K562 (cell line): ENCODE measurements at regions not wholly inside any gene's neighbourhood (a gene's known extent, or its start where the extent isn't known, plus 50 kb on each side); places are given as distances from the start of the nearest gene placed in this dataset.

Source experiments
- ATAC-seq: fragments of 200-7000 bp; cut with Tn5 transposase; 3 replicates; pipeline ENCODE4 v1.9.1; 2020; ENCODE audit warnings: moderate library complexity
- BruUV-seq: library from RNA; stranded (reverse); fragments of 400-500 nt; replicated peaks from 2 replicates; lab custom pipeline; 2021; lab: Mats Ljungman, UMichigan
- CTCF ChIA-PET: fragments of 300-600 bp; formaldehyde crosslinking; extraction: SDS; loops from one replicate; lab custom pipeline; 2021; ENCODE audit warnings: low intra/inter-chr PET ratio; lab: Yijun Ruan, JAX
- POLR2A ChIA-PET: fragments of 300-600, 350-650 bp; sonication (Branson Sonifier 250); formaldehyde crosslinking; extraction: SDS; loops from one replicate; lab custom pipeline; 2021; ENCODE audit warnings: antibody characterized with exemption, inconsistent platforms; lab: Yijun Ruan, JAX
- DNase-seq, 4 experiments: peaks; one replicate each; pipeline versions ENCODE4 v3.0.0 to v3.0.0-alpha.2; 2011 to 2018; ENCODE audit warnings: low spot score in 3 of 4, mixed read lengths in 3 of 4; ENCODE audit errors: extremely low read depth in 1 of 4
- FAIRE-seq: peaks from 2 replicates; lab custom pipeline; 2011; peaks lifted over from hg19 to GRCh38; lab: Jason Lieb, UNC
- H2AFZ ChIP-seq: 2 replicates; pipeline ENCODE4 v1.6.0; 2011; ENCODE audit warnings: low read depth, low read length, control low read depth, inconsistent platforms
- H3K27ac ChIP-seq: fragments of 200-600 bp; 3 replicates; pipeline ENCODE4 v1.8.0; 2011; ENCODE audit warnings: low read depth, mild to moderate bottlenecking, control low read depth, inconsistent platforms, low read length, moderate library complexity, mixed read lengths; ENCODE audit errors: extremely low read depth
- H3K27me3 ChIP-seq, 2 experiments: fragments of 300-600 bp in 1 of 2; 2 replicates in 1 of 2; 3 replicates in 1 of 2; pipeline versions ENCODE4 v1.6.0 to v1.8.0; 2011; ENCODE audit warnings: inconsistent platforms in 2 of 2, low read length in 2 of 2, mild to moderate bottlenecking in 1 of 2, mixed read lengths in 1 of 2, moderate library complexity in 1 of 2; ENCODE audit not compliant: control insufficient read depth in 2 of 2, insufficient read depth in 2 of 2
- H3K36me3 ChIP-seq: fragments of 300-600 bp; 3 replicates; pipeline ENCODE4 v1.8.0; 2011; ENCODE audit warnings: mild to moderate bottlenecking, low read length, inconsistent platforms; ENCODE audit not compliant: control insufficient read depth, insufficient read depth
- H3K4me1 ChIP-seq, 2 experiments: fragments of 200-600 bp in 1 of 2; replicated peaks in 1 of 2; 2 replicates in 1 of 2; 3 replicates in 1 of 2; pipeline versions ENCODE4 v1.5.1 to v1.8.0; 2011; ENCODE audit warnings: inconsistent platforms in 2 of 2, low read length in 2 of 2, mild to moderate bottlenecking in 1 of 2, mixed read lengths in 1 of 2, moderate library complexity in 1 of 2; ENCODE audit not compliant: control insufficient read depth in 2 of 2, insufficient read depth in 2 of 2
- H3K4me2 ChIP-seq: 2 replicates; pipeline ENCODE4 v1.6.1; 2011; ENCODE audit warnings: low read length, control low read depth, inconsistent platforms, mixed read lengths; ENCODE audit not compliant: insufficient read depth
- H3K4me3 ChIP-seq: fragments of 200-600 bp; sonication (generic), shearing (Covaris generic); 2 replicates; pipeline ENCODE4 v1.5.1; 2016; ENCODE audit warnings: control low read depth, inconsistent platforms
- H3K79me2 ChIP-seq: fragments of 200-600 bp; 3 replicates; pipeline ENCODE4 v1.8.0; 2011; ENCODE audit warnings: low read length, inconsistent platforms; ENCODE audit not compliant: control insufficient read depth, insufficient read depth
- H3K9ac ChIP-seq, 2 experiments: 2 replicates each; pipeline versions ENCODE4 v1.6.0 to v1.6.1; 2011; ENCODE audit warnings: low read depth in 2 of 2, low read length in 2 of 2, control low read depth in 1 of 2, inconsistent platforms in 1 of 2, mild to moderate bottlenecking in 1 of 2, mixed read lengths in 1 of 2; ENCODE audit not compliant: insufficient read depth in 1 of 2
- H3K9me1 ChIP-seq: one replicate; pipeline ENCODE4 v1.6.0; 2011; ENCODE audit warnings: inconsistent platforms, mild to moderate bottlenecking, low read length, moderate library complexity; ENCODE audit not compliant: control insufficient read depth, insufficient read depth
- H3K9me3 ChIP-seq: replicated peaks from 2 replicates; pipeline ENCODE4 v1.5.1; 2011; ENCODE audit warnings: low read depth, low read length, inconsistent platforms; ENCODE audit not compliant: control insufficient read depth, insufficient read depth
- H4K20me1 ChIP-seq: replicated peaks from 2 replicates; pipeline ENCODE4 v1.6.1; 2011; ENCODE audit warnings: low read length, inconsistent platforms, mixed read lengths; ENCODE audit not compliant: control insufficient read depth, insufficient read depth
- MAFG ChIP-seq: fragments of 450-650 bp; conservative IDR thresholded peaks from 2 replicates; pipeline ENCODE4 v1.6.1; 2016; ENCODE audit warnings: missing genetic modification characterization, missing compliant biosample characterization
- YY1 ChIP-seq, 3 experiments: IDR thresholded peaks; 2 replicates each; pipeline ENCODE4 v1.6.1; 2011; ENCODE audit warnings: low read length in 2 of 3, mild to moderate bottlenecking in 2 of 3, moderate library complexity in 2 of 3, borderline replicate concordance in 1 of 3, control low read depth in 1 of 3, low read depth in 1 of 3; ENCODE audit not compliant: insufficient read depth in 3 of 3, insufficient replicate concordance in 2 of 3, control insufficient read depth in 1 of 3, insufficient read length in 1 of 3; ENCODE audit errors: extremely low read depth in 1 of 3
- ZNF175 ChIP-seq: fragments of 200-800 bp; sonication (Bioruptor generic); IDR thresholded peaks from 2 replicates; pipeline ENCODE4 v1.6.1; 2016; ENCODE audit warnings: low read depth, mild to moderate bottlenecking, missing genetic modification characterization, missing compliant biosample characterization
- ZNF780A ChIP-seq: fragments of 250-450 bp; sonication (Bioruptor Pico); IDR thresholded peaks from 2 replicates; pipeline ENCODE4 v1.5.0; 2021; ENCODE audit warnings: mild to moderate bottlenecking
- WGBS: fragments of 100-300 bp; shearing (Covaris generic); methylation state at CpG from one replicate; pipeline ENCODE4 v1.1.6; 2016; ENCODE audit warnings: low coverage, mixed read lengths; ENCODE audit not compliant: insufficient coverage; ENCODE audit errors: missing lambda C conversion rate; 5-methylcytosine and 5-hydroxymethylcytosine counted together
- in situ Hi-C: fragments of 300-500 bp; cut with MboI; formaldehyde crosslinking; loops from 4 replicates; pipeline ENCODE4 v1.15.0; 2018; ENCODE audit warnings: inconsistent platforms, mixed read lengths
- intact Hi-C: fragments of 100-400 bp; cut with micrococcal nuclease; formaldehyde crosslinking; loops from 2 replicates; pipeline ENCODE4 v1.14.2; 2022
- TF ChIP-seq, protein P1 (sequence below): fragments of 450-650 bp; IDR thresholded peaks from 2 replicates; pipeline ENCODE4 v1.6.1; 2016; ENCODE audit warnings: missing biosample characterization, missing genetic modification characterization
- TF ChIP-seq, protein P2 (sequence below): fragments of 450-650 bp; IDR thresholded peaks from 2 replicates; pipeline ENCODE4 v1.6.1; 2016; ENCODE audit warnings: low read depth

DNA sequence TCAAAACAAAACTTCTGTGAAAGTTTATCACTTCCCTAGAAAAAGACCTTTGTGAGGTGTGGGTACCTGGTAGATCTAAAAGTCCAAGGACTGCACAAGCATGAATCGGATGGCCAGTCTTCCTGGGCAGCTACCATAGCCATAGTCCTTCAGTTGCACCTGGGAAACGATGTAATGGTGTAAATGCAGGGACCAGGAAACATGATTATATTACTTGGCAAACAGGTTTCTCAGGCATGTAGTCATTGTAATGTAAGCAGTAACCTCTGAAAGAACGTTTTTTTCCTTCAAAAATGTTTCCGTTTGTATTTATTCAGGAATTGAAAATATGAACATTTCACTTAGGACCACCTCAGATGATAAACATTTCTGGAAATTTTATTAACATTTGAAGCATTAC, 433.4 kb downstream of the DTWD2 start:
- H3K27me3 ChIP-seq: no peaks in the 10 kb centered on the region
- 0% methylated on average over 4 of the region's 4 CpGs for WGBS
- BruUV-seq: no TSS peak
- ChIA-PET CTCF (interaction anchor here (0.6 kb wide), 1 partner anchor 36 kb away, joined by 4 read pairs; no protein-coding TSS in a partner anchor), POLR2A (no interaction called here)
- no peak overlapping the region for H3K4me3 ChIP-seq
- no peak for DNase-seq
- in situ Hi-C loops: no loop called here
- no peaks in the 10 kb centered on the region for H3K36me3 ChIP-seq
- no peaks in the 10 kb centered on the region for H3K79me2 ChIP-seq
- H3K9me1 ChIP-seq: no peaks in the 10 kb centered on the region
- H4K20me1 ChIP-seq: no peaks in the 10 kb centered on the region
- ATAC-seq: no peak
- H3K9ac ChIP-seq: no peak overlapping the region
- no peaks in the 10 kb centered on the region for H3K4me1 ChIP-seq
- H3K4me2 ChIP-seq: no peak overlapping the region
- H2AFZ ChIP-seq: no peak overlapping the region
- FAIRE-seq: no peak
- intact Hi-C loops: no loop called here
- no peaks in the 10 kb centered on the region for H3K9me3 ChIP-seq
- H3K27ac ChIP-seq: no peak overlapping the region
- TF ChIP-seq, protein P1, sequence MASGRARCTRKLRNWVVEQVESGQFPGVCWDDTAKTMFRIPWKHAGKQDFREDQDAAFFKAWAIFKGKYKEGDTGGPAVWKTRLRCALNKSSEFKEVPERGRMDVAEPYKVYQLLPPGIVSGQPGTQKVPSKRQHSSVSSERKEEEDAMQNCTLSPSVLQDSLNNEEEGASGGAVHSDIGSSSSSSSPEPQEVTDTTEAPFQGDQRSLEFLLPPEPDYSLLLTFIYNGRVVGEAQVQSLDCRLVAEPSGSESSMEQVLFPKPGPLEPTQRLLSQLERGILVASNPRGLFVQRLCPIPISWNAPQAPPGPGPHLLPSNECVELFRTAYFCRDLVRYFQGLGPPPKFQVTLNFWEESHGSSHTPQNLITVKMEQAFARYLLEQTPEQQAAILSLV (tag): no peak
- TF ChIP-seq YY1 (IDR thresholded peaks at IDR 0.05; ENCODE audit: borderline replicate concordance in 1 of 3, control insufficient read depth in 1 of 3, extremely low read depth in 1 of 3, insufficient read depth in 3 of 3, insufficient read length in 1 of 3, insufficient replicate concordance in 2 of 3, low read depth in 1 of 3, low read length in 2 of 3) (no peak), MAFG (tag) (no peak), ZNF780A (CRISPR knock-in tag) (no peak), ZNF175 (CRISPR knock-in tag) (no peak)
- TF ChIP-seq, protein P2, sequence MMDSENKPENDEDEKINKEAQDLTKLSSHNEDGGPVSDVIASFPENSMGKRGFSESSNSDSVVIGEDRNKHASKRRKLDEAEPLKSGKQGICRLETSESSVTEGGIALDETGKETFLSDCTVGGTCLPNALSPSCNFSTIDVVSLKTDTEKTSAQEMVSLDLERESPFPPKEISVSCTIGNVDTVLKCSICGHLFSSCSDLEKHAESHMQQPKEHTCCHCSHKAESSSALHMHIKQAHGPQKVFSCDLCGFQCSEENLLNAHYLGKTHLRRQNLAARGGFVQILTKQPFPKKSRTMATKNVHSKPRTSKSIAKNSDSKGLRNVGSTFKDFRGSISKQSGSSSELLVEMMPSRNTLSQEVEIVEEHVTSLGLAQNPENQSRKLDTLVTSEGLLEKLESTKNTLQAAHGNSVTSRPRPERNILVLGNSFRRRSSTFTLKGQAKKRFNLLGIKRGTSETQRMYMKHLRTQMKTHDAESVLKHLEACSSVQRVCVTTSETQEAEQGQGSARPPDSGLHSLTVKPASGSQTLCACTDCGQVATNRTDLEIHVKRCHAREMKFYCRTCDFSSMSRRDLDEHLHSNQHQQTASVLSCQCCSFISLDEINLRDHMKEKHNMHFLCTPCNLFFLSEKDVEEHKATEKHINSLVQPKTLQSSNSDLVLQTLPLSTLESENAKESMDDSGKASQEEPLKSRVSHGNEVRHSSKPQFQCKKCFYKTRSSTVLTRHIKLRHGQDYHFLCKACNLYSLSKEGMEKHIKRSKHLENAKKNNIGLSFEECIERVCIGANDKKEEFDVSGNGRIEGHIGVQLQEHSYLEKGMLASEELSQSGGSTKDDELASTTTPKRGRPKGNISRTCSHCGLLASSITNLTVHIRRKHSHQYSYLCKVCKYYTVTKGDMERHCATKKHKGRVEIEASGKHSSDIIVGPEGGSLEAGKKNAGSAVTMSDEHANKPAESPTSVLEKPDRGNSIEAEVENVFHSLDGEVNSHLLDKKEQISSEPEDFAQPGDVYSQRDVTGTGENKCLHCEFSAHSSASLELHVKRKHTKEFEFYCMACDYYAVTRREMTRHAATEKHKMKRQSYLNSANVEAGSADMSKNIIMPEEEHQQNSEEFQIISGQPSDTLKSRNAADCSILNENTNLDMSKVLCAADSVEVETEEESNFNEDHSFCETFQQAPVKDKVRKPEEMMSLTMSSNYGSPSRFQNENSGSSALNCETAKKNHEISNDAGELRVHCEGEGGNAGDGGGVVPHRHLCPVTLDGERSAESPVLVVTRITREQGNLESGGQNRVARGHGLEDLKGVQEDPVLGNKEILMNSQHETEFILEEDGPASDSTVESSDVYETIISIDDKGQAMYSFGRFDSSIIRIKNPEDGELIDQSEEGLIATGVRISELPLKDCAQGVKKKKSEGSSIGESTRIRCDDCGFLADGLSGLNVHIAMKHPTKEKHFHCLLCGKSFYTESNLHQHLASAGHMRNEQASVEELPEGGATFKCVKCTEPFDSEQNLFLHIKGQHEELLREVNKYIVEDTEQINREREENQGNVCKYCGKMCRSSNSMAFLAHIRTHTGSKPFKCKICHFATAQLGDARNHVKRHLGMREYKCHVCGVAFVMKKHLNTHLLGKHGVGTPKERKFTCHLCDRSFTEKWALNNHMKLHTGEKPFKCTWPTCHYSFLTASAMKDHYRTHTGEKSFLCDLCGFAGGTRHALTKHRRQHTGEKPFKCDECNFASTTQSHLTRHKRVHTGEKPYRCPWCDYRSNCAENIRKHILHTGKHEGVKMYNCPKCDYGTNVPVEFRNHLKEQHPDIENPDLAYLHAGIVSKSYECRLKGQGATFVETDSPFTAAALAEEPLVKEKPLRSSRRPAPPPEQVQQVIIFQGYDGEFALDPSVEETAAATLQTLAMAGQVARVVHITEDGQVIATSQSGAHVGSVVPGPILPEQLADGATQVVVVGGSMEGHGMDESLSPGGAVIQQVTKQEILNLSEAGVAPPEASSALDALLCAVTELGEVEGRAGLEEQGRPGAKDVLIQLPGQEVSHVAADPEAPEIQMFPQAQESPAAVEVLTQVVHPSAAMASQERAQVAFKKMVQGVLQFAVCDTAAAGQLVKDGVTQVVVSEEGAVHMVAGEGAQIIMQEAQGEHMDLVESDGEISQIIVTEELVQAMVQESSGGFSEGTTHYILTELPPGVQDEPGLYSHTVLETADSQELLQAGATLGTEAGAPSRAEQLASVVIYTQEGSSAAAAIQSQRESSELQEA: no peak
